Inflammatory macrophage (primary cell): ENCODE measurements at regions not wholly inside any gene's neighbourhood (a gene's known extent, or its start where the extent isn't known, plus 50 kb on each side); places are given as distances from the start of the nearest gene placed in this dataset.
"Not testable (repeated sequence)": the region's sequence is repeated elsewhere in the genome, so short reads cannot be mapped to it uniquely, and the experiment has no call there.

Experiments
- DNase-seq, 2 donors: peaks; one replicate each; pipeline ENCODE4 v3.0.0-alpha.2; 2020 to 2022

- no peak for DNase-seq
Measured at GRCh38 chr11:122604621-122605020, 50.9 kb upstream of the UBASH3B start.

- no peak for DNase-seq
Measured at GRCh38 chr11:122601141-122602125, 54.1 kb upstream of the UBASH3B start.

GRCh38 chr11:122600290-122600689 is 55.2 kb upstream of the UBASH3B start:
- no peak for DNase-seq

- DNase-seq, result no peak
Measured at GRCh38 chr11:122599434-122599833, 56.1 kb upstream of the UBASH3B start.

- DNase-seq, result peak; percentile 50 to 76
Measured at GRCh38 chr11:122598971-122599370, 56.6 kb upstream of the UBASH3B start.

- DNase-seq, result no peak
Measured at GRCh38 chr11:122597511-122597910, 58.0 kb upstream of the UBASH3B start.

- no peak for DNase-seq
Measured at GRCh38 chr11:122594986-122595645, 60.4 kb upstream of the UBASH3B start.

- DNase-seq, result no peak
Measured at GRCh38 chr11:122593473-122594420, 61.8 kb upstream of the UBASH3B start.

- no peak for DNase-seq
Measured at GRCh38 chr11:122592641-122593040, 62.9 kb upstream of the UBASH3B start.

GRCh38 chr11:122584670-122585069 is 70.9 kb upstream of the UBASH3B start:
- DNase-seq, result no peak

- not testable (repeated sequence) for DNase-seq
Measured at GRCh38 chr11:122580071-122580470, 75.5 kb upstream of the UBASH3B start.

- DNase-seq, result no peak
Measured at GRCh38 chr11:122578171-122578825, 77.2 kb upstream of the UBASH3B start.

- DNase-seq, result no peak
Measured at GRCh38 chr11:122572592-122572991, 82.9 kb upstream of the UBASH3B start.

GRCh38 chr11:122563761-122564160 is 91.8 kb upstream of the UBASH3B start:
- DNase-seq, result no peak

GRCh38 chr11:122559734-122560382 is 95.7 kb upstream of the UBASH3B start:
- no peak for DNase-seq

GRCh38 chr11:122559218-122559617 is 96.3 kb upstream of the UBASH3B start:
- DNase-seq, result not testable (repeated sequence)

- DNase-seq, result not testable (repeated sequence)
Measured at GRCh38 chr11:122557163-122557562, 98.4 kb upstream of the UBASH3B start.

GRCh38 chr11:122556605-122557004 is 98.9 kb upstream of the UBASH3B start:
- DNase-seq, result no peak

GRCh38 chr11:122538060-122538459 is 117.5 kb upstream of the UBASH3B start:
- DNase-seq, result no peak

GRCh38 chr11:122524898-122525297 is 130.6 kb upstream of the UBASH3B start:
- DNase-seq, result no peak
